ENCODE measurements at regions not wholly inside any gene's neighbourhood (a gene's known extent, or its start where the extent isn't known, plus 50 kb on each side); places are given as distances from the start of the nearest gene placed in this dataset.

- no peak for DNase-seq
Observed at GRCh38 chrX:103158317-103158621, 56.6 kb upstream of the BEX4 start.

- DNase-seq = peak; percentile 27
Observed at GRCh38 chrX:103157496-103158316, 57.2 kb upstream of the BEX4 start.

GRCh38 chrX:103155201-103155600, 59.7 kb upstream of the BEX4 start:
- DNase-seq = peak; percentile 52

- DNase-seq = no peak
Observed at GRCh38 chrX:103153661-103154060, 60.7 kb upstream of the NXF3 start.

GRCh38 chrX:103151799-103152198, 58.9 kb upstream of the NXF3 start:
- no peak for DNase-seq

- DNase-seq = no peak
Observed at GRCh38 chrX:103149652-103150051, 56.7 kb upstream of the NXF3 start.

- DNase-seq = no peak
Observed at GRCh38 chrX:103148075-103148474, 55.1 kb upstream of the NXF3 start.
